ENCODE measurements at regions not wholly inside any gene's neighbourhood (a gene's known extent, or its start where the extent isn't known, plus 50 kb on each side); places are given as distances from the start of the nearest gene placed in this dataset.

DNA sequence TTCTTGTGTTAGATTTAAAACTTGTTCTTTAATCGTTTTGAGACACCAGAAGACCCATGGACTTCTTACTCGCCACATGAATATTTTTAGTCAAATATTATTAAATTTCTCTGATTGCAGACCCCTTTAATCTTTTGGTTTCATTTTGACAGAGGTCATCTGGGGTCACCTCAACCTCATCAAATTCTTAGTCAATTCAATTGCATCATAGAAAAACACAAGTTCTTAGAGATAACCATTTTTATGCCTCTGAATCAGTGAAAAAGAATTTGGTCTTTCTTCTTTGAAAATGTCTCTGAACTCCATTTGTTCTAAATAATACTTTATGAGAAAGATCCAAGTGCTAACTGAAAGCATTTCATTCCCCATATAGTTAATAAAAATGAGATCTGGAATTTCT lies 55.2 kb upstream of the CBLN4 start:
- WGBS, 2 experiments (ENCODE audit: insufficient coverage in 2 of 2), result no CpG with 5 or more reads among the region's 2 CpGs
- Histone ChIP-seq H3K27ac (ENCODE audit: low read depth, low read length, severe bottlenecking) (no peak overlapping the region), H3K4me3 (ENCODE audit: extremely low read depth, insufficient read depth, low read length, poor library complexity, severe bottlenecking) (no peak overlapping the region)

GRCh38 chr20:56069016-56069415 lies 63.7 kb upstream of the CBLN4 start:
- H3K36me3 ChIP-seq (ENCODE audit: control insufficient read depth, insufficient read depth, low read length), result no peaks in the 10 kb centered on the region
- no peak overlapping the region for H3K4me3 ChIP-seq (ENCODE audit: extremely low read depth, insufficient read depth, low read length, poor library complexity, severe bottlenecking)
- no peaks in the 10 kb centered on the region for H3K4me1 ChIP-seq (ENCODE audit: control insufficient read depth, insufficient read depth, low read length, poor library complexity, severe bottlenecking)
- no CpG with 5 or more reads among the region's 1 CpG for WGBS, 2 experiments (ENCODE audit: insufficient coverage in 2 of 2)
- peaks cover 65% of the 10 kb centered on the region for H3K9me3 ChIP-seq (ENCODE audit: control insufficient read depth, low read length)
- H3K27ac ChIP-seq (ENCODE audit: low read depth, low read length, severe bottlenecking), result no peak overlapping the region

More for the DNA sequence above, 55.2 kb upstream of the CBLN4 start:
- Histone ChIP-seq H3K4me1 (ENCODE audit: control insufficient read depth, insufficient read depth, low read length, poor library complexity, severe bottlenecking) (no peaks in the 10 kb centered on the region), H3K9me3 (ENCODE audit: control insufficient read depth, low read length) (peaks cover 47% of the 10 kb centered on the region), H3K36me3 (ENCODE audit: control insufficient read depth, insufficient read depth, low read length) (no peaks in the 10 kb centered on the region)

- H3K36me3 ChIP-seq (ENCODE audit: control insufficient read depth, insufficient read depth, low read length), result no peaks in the 10 kb centered on the region
- H3K4me3 ChIP-seq (ENCODE audit: extremely low read depth, insufficient read depth, low read length, poor library complexity, severe bottlenecking), result no peak overlapping the region
- peaks cover 76% of the 10 kb centered on the region for H3K9me3 ChIP-seq (ENCODE audit: control insufficient read depth, low read length)
- WGBS, 2 experiments (ENCODE audit: insufficient coverage in 2 of 2), result no CpG with 5 or more reads among the region's 1 CpG
- no peak overlapping the region for H3K27ac ChIP-seq (ENCODE audit: low read depth, low read length, severe bottlenecking)
- H3K4me1 ChIP-seq (ENCODE audit: control insufficient read depth, insufficient read depth, low read length, poor library complexity, severe bottlenecking), result no peaks in the 10 kb centered on the region
Measured at GRCh38 chr20:56072165-56072564, 66.8 kb upstream of the CBLN4 start.

DNA sequence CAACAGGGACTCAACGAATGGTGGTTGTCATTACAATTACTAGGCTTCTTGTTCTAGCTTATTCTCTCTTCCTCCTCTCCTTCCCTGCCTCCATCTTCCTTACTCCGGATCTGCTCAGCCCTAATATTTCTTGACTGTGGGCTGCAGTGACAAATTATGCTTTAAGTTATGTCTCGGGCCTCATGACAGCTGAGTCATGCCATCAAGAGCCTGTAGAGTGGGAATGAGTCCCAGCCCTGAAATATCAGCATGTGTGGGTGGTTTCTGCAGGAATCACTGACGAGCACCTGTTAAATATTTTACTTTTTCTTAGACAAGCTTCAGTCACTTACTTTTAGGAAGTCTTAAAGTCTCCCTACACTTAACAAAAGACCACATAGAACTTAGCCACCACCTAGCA lies 83.1 kb upstream of the CBLN4 start:
- Histone ChIP-seq H3K9me3 (ENCODE audit: control insufficient read depth, low read length) (peaks cover 60% of the 10 kb centered on the region), H3K27ac (ENCODE audit: low read depth, low read length, severe bottlenecking) (no peak overlapping the region), H3K4me3 (ENCODE audit: extremely low read depth, insufficient read depth, low read length, poor library complexity, severe bottlenecking) (no peak overlapping the region), H3K4me1 (ENCODE audit: control insufficient read depth, insufficient read depth, low read length, poor library complexity, severe bottlenecking) (no peaks in the 10 kb centered on the region), H3K36me3 (ENCODE audit: control insufficient read depth, insufficient read depth, low read length) (no peaks in the 10 kb centered on the region)
- 17 to 20% methylated on average over 1 of the region's 4 CpGs for WGBS, 2 experiments (ENCODE audit: insufficient coverage in 2 of 2)

DNA sequence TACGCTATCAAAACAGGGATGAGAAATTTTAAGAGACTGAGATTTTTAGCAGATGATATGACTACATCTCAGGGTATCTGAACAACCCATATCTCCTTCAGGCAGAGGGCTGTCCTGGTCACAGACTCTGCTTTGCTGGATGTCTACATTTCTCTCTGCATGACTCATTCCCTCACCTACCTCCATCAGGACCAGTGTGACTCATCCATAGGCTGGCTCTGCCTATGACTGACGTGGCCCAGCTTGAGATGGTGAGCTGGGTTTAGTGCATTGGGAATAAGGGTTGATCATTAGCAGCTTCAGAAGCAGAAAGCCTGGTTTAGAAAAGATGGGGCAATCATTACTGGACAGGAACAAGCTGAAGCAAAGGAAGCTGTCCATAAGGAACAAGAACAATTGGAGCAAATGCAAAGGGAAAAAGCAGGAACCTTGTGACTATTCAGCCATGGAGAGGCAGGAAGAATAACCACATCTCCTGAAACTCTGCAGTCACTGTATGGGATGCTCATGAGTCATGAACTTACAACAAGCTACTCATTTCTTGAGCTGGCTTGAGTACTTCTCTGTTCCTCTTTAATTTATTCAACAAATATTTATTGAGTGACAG lies 86.4 kb upstream of the CBLN4 start:
- WGBS, 2 experiments (ENCODE audit: insufficient coverage in 2 of 2), result 0% methylated on average over 1 of the region's 2 CpGs; no CpG with 5 or more reads in 1 of the 2 experiments
- Histone ChIP-seq H3K9me3 (ENCODE audit: control insufficient read depth, low read length) (peaks cover 74% of the 10 kb centered on the region), H3K27ac (ENCODE audit: low read depth, low read length, severe bottlenecking) (no peak overlapping the region), H3K4me3 (ENCODE audit: extremely low read depth, insufficient read depth, low read length, poor library complexity, severe bottlenecking) (no peak overlapping the region), H3K4me1 (ENCODE audit: control insufficient read depth, insufficient read depth, low read length, poor library complexity, severe bottlenecking) (no peaks in the 10 kb centered on the region), H3K36me3 (ENCODE audit: control insufficient read depth, insufficient read depth, low read length) (no peaks in the 10 kb centered on the region)

DNA sequence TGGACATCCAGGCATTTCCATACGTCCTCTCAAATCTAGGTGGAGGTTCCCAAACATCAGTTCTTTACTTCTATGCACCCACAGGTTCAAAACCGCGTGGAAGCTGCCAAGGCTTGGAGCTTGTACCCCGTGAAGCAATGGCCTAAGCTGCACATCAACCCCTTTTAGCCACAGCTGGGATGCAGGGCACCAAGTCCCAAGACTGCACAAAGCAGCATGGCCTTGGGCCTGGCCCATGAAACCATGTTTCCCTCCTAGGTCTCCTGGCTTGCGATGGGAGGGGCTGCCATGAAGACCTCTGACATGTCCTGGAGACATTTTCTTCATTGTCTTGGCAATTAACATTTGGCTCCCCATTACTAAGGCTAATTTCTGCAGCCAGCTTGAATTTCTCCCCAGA lies 88.9 kb upstream of the CBLN4 start:
- H3K27ac ChIP-seq (ENCODE audit: low read depth, low read length, severe bottlenecking), result no peak overlapping the region
- 33 to 48% methylated on average over 5 of the region's 5 CpGs for WGBS, 2 experiments (ENCODE audit: insufficient coverage in 2 of 2)
- peaks cover 77% of the 10 kb centered on the region for H3K9me3 ChIP-seq (ENCODE audit: control insufficient read depth, low read length)
- no peak overlapping the region for H3K4me3 ChIP-seq (ENCODE audit: extremely low read depth, insufficient read depth, low read length, poor library complexity, severe bottlenecking)
- no peaks in the 10 kb centered on the region for H3K36me3 ChIP-seq (ENCODE audit: control insufficient read depth, insufficient read depth, low read length)
- no peaks in the 10 kb centered on the region for H3K4me1 ChIP-seq (ENCODE audit: control insufficient read depth, insufficient read depth, low read length, poor library complexity, severe bottlenecking)

- Histone ChIP-seq H3K36me3 (ENCODE audit: control insufficient read depth, insufficient read depth, low read length) (no peaks in the 10 kb centered on the region), H3K4me1 (ENCODE audit: control insufficient read depth, insufficient read depth, low read length, poor library complexity, severe bottlenecking) (no peaks in the 10 kb centered on the region), H3K27ac (ENCODE audit: low read depth, low read length, severe bottlenecking) (no peak overlapping the region), H3K9me3 (ENCODE audit: control insufficient read depth, low read length) (peaks cover 77% of the 10 kb centered on the region), H3K4me3 (ENCODE audit: extremely low read depth, insufficient read depth, low read length, poor library complexity, severe bottlenecking) (no peak overlapping the region)
- WGBS, 2 experiments (ENCODE audit: insufficient coverage in 2 of 2), result 44% methylated on average over 1 of the region's 1 CpG; no CpG with 5 or more reads in 1 of the 2 experiments
Measured at GRCh38 chr20:56098981-56099500, 93.7 kb upstream of the CBLN4 start.

DNA sequence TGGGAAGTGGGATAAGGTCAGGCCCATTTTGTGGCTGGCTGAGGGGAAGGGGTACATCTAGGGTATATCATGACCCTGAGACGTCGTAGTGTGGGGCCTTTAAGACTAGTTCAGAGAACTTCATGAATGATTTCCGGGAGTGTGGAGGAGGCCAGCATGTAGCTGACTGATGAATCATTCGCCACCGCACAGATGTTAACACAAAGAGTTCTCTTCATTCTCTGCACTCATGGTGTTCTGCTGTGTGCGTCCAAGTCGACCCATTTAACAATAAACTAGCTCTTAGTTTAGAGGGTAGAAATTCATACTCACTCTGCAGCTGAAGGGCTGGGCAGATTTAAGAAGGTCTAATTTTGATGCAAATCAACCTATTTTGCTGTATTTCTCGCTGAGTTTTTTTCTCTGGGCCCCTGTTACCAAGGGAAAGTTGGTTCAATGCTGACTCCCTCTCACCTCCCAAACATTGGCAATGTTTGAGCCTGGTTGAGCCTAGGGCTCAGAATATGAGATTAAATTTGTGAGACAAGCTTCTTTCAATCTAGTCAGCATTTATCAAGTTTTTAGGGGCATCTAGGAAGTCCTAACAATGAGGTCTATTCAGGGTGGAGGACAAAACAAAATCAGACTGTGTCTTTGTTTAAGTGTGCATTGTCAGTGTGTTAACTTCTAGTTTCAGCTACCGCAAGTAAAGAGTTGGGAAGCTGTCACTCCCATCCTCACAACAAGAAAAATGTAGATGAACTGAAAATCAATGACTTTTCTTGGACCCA lies 106.8 kb upstream of the CBLN4 start:
- H3K9me3 ChIP-seq (ENCODE audit: control insufficient read depth, low read length), result peaks cover 52% of the 10 kb centered on the region
- WGBS, 2 experiments (ENCODE audit: insufficient coverage in 2 of 2), result 68% methylated on average over 4 to 7 of the region's 9 CpGs
- H3K4me3 ChIP-seq (ENCODE audit: extremely low read depth, insufficient read depth, low read length, poor library complexity, severe bottlenecking), result no peak overlapping the region
- no peak overlapping the region for H3K27ac ChIP-seq (ENCODE audit: low read depth, low read length, severe bottlenecking)
- no peaks in the 10 kb centered on the region for H3K4me1 ChIP-seq (ENCODE audit: control insufficient read depth, insufficient read depth, low read length, poor library complexity, severe bottlenecking)
- H3K36me3 ChIP-seq (ENCODE audit: control insufficient read depth, insufficient read depth, low read length), result no peaks in the 10 kb centered on the region

DNA sequence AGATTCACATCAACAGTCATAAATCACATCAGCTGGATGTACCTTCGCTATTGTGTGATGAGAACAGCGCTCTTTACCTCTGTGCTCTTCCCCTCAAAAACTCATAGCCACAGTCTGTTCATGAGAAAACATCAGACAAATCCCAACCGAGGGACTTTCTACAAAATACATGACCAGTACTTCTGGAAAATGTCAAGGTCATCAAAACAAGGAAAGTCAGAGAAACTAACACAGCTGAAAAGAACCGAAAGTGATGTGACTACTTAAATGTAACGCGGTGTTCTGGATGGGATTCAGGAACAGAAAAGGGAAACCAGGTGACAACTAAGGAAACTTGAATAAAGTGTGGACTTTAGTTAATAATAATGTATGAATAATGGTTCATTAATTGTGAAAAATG lies 112.0 kb upstream of the CBLN4 start:
- Histone ChIP-seq H3K4me3 (ENCODE audit: extremely low read depth, insufficient read depth, low read length, poor library complexity, severe bottlenecking) (no peak overlapping the region), H3K36me3 (ENCODE audit: control insufficient read depth, insufficient read depth, low read length) (no peaks in the 10 kb centered on the region), H3K27ac (ENCODE audit: low read depth, low read length, severe bottlenecking) (no peak overlapping the region), H3K4me1 (ENCODE audit: control insufficient read depth, insufficient read depth, low read length, poor library complexity, severe bottlenecking) (no peaks in the 10 kb centered on the region), H3K9me3 (ENCODE audit: control insufficient read depth, low read length) (peaks cover 62% of the 10 kb centered on the region)
- WGBS, 2 experiments (ENCODE audit: insufficient coverage in 2 of 2), result 78 to 90% methylated on average over 5 to 6 of the region's 6 CpGs

GRCh38 chr20:56121850-56122249 lies 116.5 kb upstream of the CBLN4 start:
- Histone ChIP-seq H3K4me1 (ENCODE audit: control insufficient read depth, insufficient read depth, low read length, poor library complexity, severe bottlenecking) (no peaks in the 10 kb centered on the region), H3K27ac (ENCODE audit: low read depth, low read length, severe bottlenecking) (no peak overlapping the region), H3K4me3 (ENCODE audit: extremely low read depth, insufficient read depth, low read length, poor library complexity, severe bottlenecking) (no peak overlapping the region), H3K36me3 (ENCODE audit: control insufficient read depth, insufficient read depth, low read length) (no peaks in the 10 kb centered on the region), H3K9me3 (ENCODE audit: control insufficient read depth, low read length) (peaks cover 69% of the 10 kb centered on the region)
- 0 to 11% methylated on average over 1 of the region's 1 CpG for WGBS, 2 experiments (ENCODE audit: insufficient coverage in 2 of 2)

DNA sequence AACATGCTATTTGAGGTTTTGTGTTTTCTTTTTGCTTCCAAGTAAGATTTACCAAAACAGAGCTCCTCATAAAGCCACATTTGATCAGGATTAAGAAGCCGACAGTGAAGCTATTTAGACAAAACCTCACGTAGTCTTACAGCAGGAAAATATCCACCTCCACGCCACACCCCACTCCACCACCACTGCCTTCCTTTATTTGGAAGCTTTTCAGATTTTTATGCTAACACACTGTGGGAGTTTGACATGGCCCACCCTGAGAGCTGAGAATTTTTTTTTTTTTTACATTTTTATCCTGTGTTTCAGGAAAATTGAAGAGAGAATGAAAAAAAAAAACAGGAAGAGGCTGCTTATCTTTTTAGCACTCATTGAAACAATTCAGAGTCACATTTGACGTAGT lies 104.8 kb upstream of the MC3R start:
- no peak overlapping the region for H3K27ac ChIP-seq (ENCODE audit: low read depth, low read length, severe bottlenecking)
- H3K4me1 ChIP-seq (ENCODE audit: control insufficient read depth, insufficient read depth, low read length, poor library complexity, severe bottlenecking), result no peaks in the 10 kb centered on the region
- H3K9me3 ChIP-seq (ENCODE audit: control insufficient read depth, low read length), result peaks cover 75% of the 10 kb centered on the region
- H3K4me3 ChIP-seq (ENCODE audit: extremely low read depth, insufficient read depth, low read length, poor library complexity, severe bottlenecking), result no peak overlapping the region
- H3K36me3 ChIP-seq (ENCODE audit: control insufficient read depth, insufficient read depth, low read length), result no peaks in the 10 kb centered on the region
- 80 to 84% methylated on average over 1 to 3 of the region's 4 CpGs for WGBS, 2 experiments (ENCODE audit: insufficient coverage in 2 of 2)
